ENCODE measurements at regions not wholly inside any gene's neighbourhood (a gene's known extent, or its start where the extent isn't known, plus 50 kb on each side); places are given as distances from the start of the nearest gene placed in this dataset.

GRCh38 chr11:122512688-122513087, 142.8 kb upstream of the UBASH3B start:
- TF ChIP-seq CTCF (IDR thresholded peaks at IDR 0.05; ENCODE audit: control extremely low read depth in 1 of 3, insufficient read depth in 1 of 3, low read depth in 1 of 3, low read length in 3 of 3) (no peak), RFX5 (IDR thresholded peaks at IDR 0.05; ENCODE audit: borderline replicate concordance, low read depth, low read length) (no peak)

Data from H1 (cell line).